Body of pancreas (tissue), 4 donors: ENCODE measurements at regions not wholly inside any gene's neighbourhood (a gene's known extent, or its start where the extent isn't known, plus 50 kb on each side); places are given as distances from the start of the nearest gene placed in this dataset.

Experiments used
- ATAC-seq: fragments of 150-250 bp; one replicate; pipeline ENCODE4 v1.9.1; 2016
- DNase-seq, 4 donors: peaks; one replicate each; pipeline ENCODE4 v3.0.0-alpha.2; 2019
- H3K27ac ChIP-seq, 4 donors: fragments of 200-600 bp; sonication (generic); 1 replicate in 3 of 4; 2 replicates in 1 of 4; pipeline versions ENCODE4 v1.5.1 to v1.6.1; 2016 to 2019; ENCODE audit warnings: mild to moderate bottlenecking in 1 of 4, mixed read lengths in 1 of 4, moderate library complexity in 1 of 4
- H3K27me3 ChIP-seq, 2 donors: fragments of 200-600 bp; sonication (generic); one replicate each; pipeline ENCODE4 v1.6.0; 2016; ENCODE audit warnings: mild to moderate bottlenecking in 1 of 2
- H3K36me3 ChIP-seq, 2 donors: fragments of 200-600 bp; sonication (generic); replicated peaks in 1 of 2; 2 replicates each; pipeline ENCODE4 v1.5.1; 2016; ENCODE audit warnings: low read depth in 2 of 2; ENCODE audit not compliant: insufficient read depth in 1 of 2
- H3K4me1 ChIP-seq: fragments of 200-600 bp; sonication (generic); one replicate; pipeline ENCODE4 v1.6.0; 2016
- H3K4me3 ChIP-seq, 2 donors: fragments of 200-600 bp; sonication (generic); 1 replicate in 1 of 2; 2 replicates in 1 of 2; pipeline ENCODE4 v1.5.1; 2016 to 2019
- H3K9me3 ChIP-seq, 3 donors: fragments of 200-600 bp; sonication (generic); 1 replicate in 2 of 3; 2 replicates in 1 of 3; pipeline ENCODE4 v1.5.1; 2016
- CTCF ChIP-seq, 7 experiments: fragments of 450-650 bp in 4 of 7; fragments of 200-600 bp in 3 of 7; sonication (generic) in 3 of 7; IDR thresholded peaks; one replicate each; pipeline ENCODE4 v1.5.1; 2016 to 2019; ENCODE audit warnings: antibody characterized with exemption in 7 of 7
- POLR2A ChIP-seq, 3 donors: fragments of 450-650 bp; IDR thresholded peaks; one replicate each; pipeline ENCODE4 v1.6.1; 2016; ENCODE audit warnings: antibody characterized with exemption in 3 of 3, mild to moderate bottlenecking in 2 of 3
- WGBS, 2 donors: methylation state at CpG; one replicate each; pipeline ENCODE4 v1.1.5; 2017; 5-methylcytosine and 5-hydroxymethylcytosine counted together
- intact Hi-C: fragments of 100-400 bp; cut with DNase I; formaldehyde crosslinking; loops from one replicate; pipeline ENCODE4 v1.15.1; 2023

- Histone ChIP-seq H3K27ac (no peak overlapping the region), H3K27me3 (no peaks in the 10 kb centered on the region), H3K36me3 (no peaks in the 10 kb centered on the region), H3K4me1 (no peaks in the 10 kb centered on the region), H3K4me3 (no peak overlapping the region), H3K9me3 (no peaks in the 10 kb centered on the region)
- TF ChIP-seq POLR2A (IDR thresholded peaks at IDR 0.05) (no peak), CTCF (IDR thresholded peaks at IDR 0.05) (no peak)
- DNase-seq (no peak), ATAC-seq (no peak)
- intact Hi-C loops, result no loop called here
- 90 to 92% methylated on average over 4 of the region's 4 CpGs for WGBS, 2 donors
These were observed 201.1 kb downstream of the SOX9 start for GRCh38 chr17:72321896-72322295.

- intact Hi-C loops, result no loop called here
- no peak for ATAC-seq
These were observed 211.5 kb downstream of the SOX9 start for GRCh38 chr17:72332367-72332766.

GRCh38 chr17:72333570-72333969 lies 212.8 kb downstream of the SOX9 start:
- no peak overlapping the region for H3K27ac ChIP-seq
- TF ChIP-seq POLR2A (IDR thresholded peaks at IDR 0.05), result no peak
- TF ChIP-seq CTCF (IDR thresholded peaks at IDR 0.05), result no peak
- no peaks in the 10 kb centered on the region for H3K27me3 ChIP-seq
- no peak for DNase-seq
- H3K9me3 ChIP-seq, result no peaks in the 10 kb centered on the region
- no peak for ATAC-seq
- intact Hi-C loops, result no loop called here
- H3K36me3 ChIP-seq, result no peaks in the 10 kb centered on the region
- WGBS, 2 donors, result 51 to 80% methylated on average over 2 of the region's 2 CpGs
- H3K4me3 ChIP-seq, result no peak overlapping the region
- peaks cover 4% of the 10 kb centered on the region for H3K4me1 ChIP-seq

More at GRCh38 chr17:72332367-72332766, 211.5 kb downstream of the SOX9 start:
- no peaks in the 10 kb centered on the region for H3K27me3 ChIP-seq
- TF ChIP-seq POLR2A (IDR thresholded peaks at IDR 0.05) (no peak), CTCF (IDR thresholded peaks at IDR 0.05) (no peak)
- WGBS, 2 donors, result 70 to 76% methylated on average over 3 of the region's 3 CpGs
- DNase-seq, result no peak
- no peaks in the 10 kb centered on the region for H3K4me1 ChIP-seq
- H3K36me3 ChIP-seq, result no peaks in the 10 kb centered on the region
- no peak overlapping the region for H3K4me3 ChIP-seq
- H3K27ac ChIP-seq, result no peak overlapping the region
- no peaks in the 10 kb centered on the region for H3K9me3 ChIP-seq

- DNase-seq (no peak), ATAC-seq (no peak)
- H3K4me3 ChIP-seq, result no peak overlapping the region
- H3K4me1 ChIP-seq, result peaks cover 7% of the 10 kb centered on the region
- intact Hi-C loops, result no loop called here
- no peaks in the 10 kb centered on the region for H3K36me3 ChIP-seq
- H3K27ac ChIP-seq, result no peak overlapping the region
- H3K27me3 ChIP-seq, result no peaks in the 10 kb centered on the region
- TF ChIP-seq POLR2A (IDR thresholded peaks at IDR 0.05), result no peak
- no peak for TF ChIP-seq CTCF (IDR thresholded peaks at IDR 0.05)
- H3K9me3 ChIP-seq, result no peaks in the 10 kb centered on the region
- 56 to 57% methylated on average over 3 of the region's 3 CpGs for WGBS, 2 donors
These were observed 213.4 kb downstream of the SOX9 start for GRCh38 chr17:72334205-72334604.

GRCh38 chr17:72336026-72336803 lies 215.4 kb downstream of the SOX9 start:
- ATAC-seq (no peak), DNase-seq (no peak)
- intact Hi-C loops, result no loop called here
- no peaks in the 10 kb centered on the region for H3K9me3 ChIP-seq
- peaks cover 7% of the 10 kb centered on the region for H3K4me1 ChIP-seq
- H3K27me3 ChIP-seq, result no peaks in the 10 kb centered on the region
- no peak overlapping the region for H3K27ac ChIP-seq
- 59 to 72% methylated on average over 11 of the region's 11 CpGs for WGBS, 2 donors
- TF ChIP-seq POLR2A (IDR thresholded peaks at IDR 0.05) (no peak), CTCF (IDR thresholded peaks at IDR 0.05) (no peak)
- no peak overlapping the region for H3K4me3 ChIP-seq
- no peaks in the 10 kb centered on the region for H3K36me3 ChIP-seq
